ENCODE measurements at regions not wholly inside any gene's neighbourhood (a gene's known extent, or its start where the extent isn't known, plus 50 kb on each side); places are given as distances from the start of the nearest gene placed in this dataset.

GRCh38 chr4:36003051-36003450 is 241.3 kb downstream of the ARAP2 start:
- DNase-seq (ENCODE audit: low read depth), result no peak
- no peak for TF ChIP-seq CTCF (IDR thresholded peaks at IDR 0.05; ENCODE audit: control insufficient read depth, extremely low read depth, insufficient read depth)
- H3K4me3 ChIP-seq (ENCODE audit: low read depth, low read length), result no peak overlapping the region

- no peak for TF ChIP-seq CTCF (IDR thresholded peaks at IDR 0.05; ENCODE audit: control insufficient read depth, extremely low read depth, insufficient read depth)
- DNase-seq (ENCODE audit: low read depth), result no peak
- no peak overlapping the region for H3K4me3 ChIP-seq (ENCODE audit: low read depth, low read length)
Measured at GRCh38 chr4:36004204-36004851, 240.0 kb downstream of the ARAP2 start.

GRCh38 chr4:36006226-36006625 is 238.1 kb downstream of the ARAP2 start:
- no peak for TF ChIP-seq CTCF (IDR thresholded peaks at IDR 0.05; ENCODE audit: control insufficient read depth, extremely low read depth, insufficient read depth)
- DNase-seq (ENCODE audit: low read depth), result no peak

GRCh38 chr4:36010397-36010929 is 233.9 kb downstream of the ARAP2 start:
- no peak for DNase-seq (ENCODE audit: low read depth)
- TF ChIP-seq CTCF (IDR thresholded peaks at IDR 0.05; ENCODE audit: control insufficient read depth, extremely low read depth, insufficient read depth), result no peak
- no peak overlapping the region for H3K4me3 ChIP-seq (ENCODE audit: low read depth, low read length)

More at GRCh38 chr4:36006226-36006625, 238.1 kb downstream of the ARAP2 start:
- H3K4me3 ChIP-seq (ENCODE audit: low read depth, low read length), result no peak overlapping the region

- no peak for DNase-seq (ENCODE audit: low read depth)
- TF ChIP-seq CTCF (IDR thresholded peaks at IDR 0.05; ENCODE audit: control insufficient read depth, extremely low read depth, insufficient read depth), result no peak
- H3K4me3 ChIP-seq (ENCODE audit: low read depth, low read length), result no peak overlapping the region
Measured at GRCh38 chr4:36011381-36011780, 232.9 kb downstream of the ARAP2 start.

- no peak for DNase-seq (ENCODE audit: low read depth)
- H3K4me3 ChIP-seq (ENCODE audit: low read depth, low read length), result no peak overlapping the region
- TF ChIP-seq CTCF (IDR thresholded peaks at IDR 0.05; ENCODE audit: control insufficient read depth, extremely low read depth, insufficient read depth), result no peak
Measured at GRCh38 chr4:36012503-36012902, 231.8 kb downstream of the ARAP2 start.

- no peak for DNase-seq (ENCODE audit: low read depth)
- no peak overlapping the region for H3K4me3 ChIP-seq (ENCODE audit: low read depth, low read length)
- TF ChIP-seq CTCF (IDR thresholded peaks at IDR 0.05; ENCODE audit: control insufficient read depth, extremely low read depth, insufficient read depth), result no peak
Measured at GRCh38 chr4:36013206-36013605, 231.1 kb downstream of the ARAP2 start.

Measured in LNCaP clone FGC (cell line).